H1 (cell line): ENCODE measurements at regions not wholly inside any gene's neighbourhood (a gene's known extent, or its start where the extent isn't known, plus 50 kb on each side); places are given as distances from the start of the nearest gene placed in this dataset.

ENCODE experiments used
- CBX5 ChIP-seq: fragments of 300-800, 300-1000 bp; sonication (generic); IDR thresholded peaks from 2 replicates; pipeline ENCODE4 v1.7.1; 2016; ENCODE audit warnings: antibody characterized with exemption, low read length, low read depth
- CHD1 ChIP-seq: IDR thresholded peaks from 2 replicates; pipeline ENCODE4 v1.6.1; 2012; ENCODE audit warnings: low read depth, low read length, improper control_type of control experiment
- CHD2 ChIP-seq: IDR thresholded peaks from 2 replicates; pipeline ENCODE4 v1.6.1; 2012; ENCODE audit warnings: low read length, improper control_type of control experiment
- MAFK ChIP-seq: IDR thresholded peaks from 2 replicates; pipeline ENCODE4 v1.6.1; 2012; ENCODE audit warnings: low read depth, mild to moderate bottlenecking, improper control_type of control experiment, low read length
- SP1 ChIP-seq: IDR thresholded peaks from 2 replicates; pipeline ENCODE4 v1.6.1; 2011; ENCODE audit warnings: low read depth, low read length
- TCF12 ChIP-seq: IDR thresholded peaks from 2 replicates; pipeline ENCODE4 v1.6.1; 2011; ENCODE audit warnings: low read depth, mild to moderate bottlenecking, low read length
- TF ChIP-seq, protein P1 (sequence below), 3 experiments: IDR thresholded peaks; 1 replicate in 2 of 3; 2 replicates in 1 of 3; pipeline versions ENCODE4 v1.5.1 to v1.6.1; 2011; ENCODE audit warnings: low read length in 3 of 3, mild to moderate bottlenecking in 3 of 3, inconsistent platforms in 2 of 3, low read depth in 1 of 3, moderate library complexity in 1 of 3; ENCODE audit not compliant: insufficient read depth in 1 of 3; ENCODE audit errors: control extremely low read depth in 1 of 3
- TF ChIP-seq, protein P2 (sequence below): IDR thresholded peaks from 2 replicates; pipeline ENCODE4 v1.6.1; 2011; ENCODE audit warnings: low read depth, mild to moderate bottlenecking, low read length; ENCODE audit not compliant: insufficient read depth

DNA sequence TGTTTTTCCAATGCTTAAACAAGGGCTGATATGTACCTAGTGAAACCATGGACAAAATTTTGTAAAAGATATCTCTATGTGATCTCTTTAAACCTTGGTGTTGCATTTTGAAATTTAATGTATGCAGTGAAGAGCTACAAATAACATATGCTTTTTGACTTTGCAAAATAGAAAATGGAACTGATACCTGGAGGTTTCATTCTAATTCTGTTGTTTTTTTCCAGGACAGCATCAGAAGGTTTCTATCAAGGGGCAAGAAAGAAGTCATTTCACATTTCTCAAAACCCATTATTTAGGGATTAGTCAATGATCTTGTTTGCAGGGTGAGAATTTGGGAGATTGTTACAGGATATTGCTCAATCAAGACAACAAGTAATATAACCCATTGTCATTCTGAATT, 549.3 kb downstream of the CDY2B start:
- TF ChIP-seq, protein P1, sequence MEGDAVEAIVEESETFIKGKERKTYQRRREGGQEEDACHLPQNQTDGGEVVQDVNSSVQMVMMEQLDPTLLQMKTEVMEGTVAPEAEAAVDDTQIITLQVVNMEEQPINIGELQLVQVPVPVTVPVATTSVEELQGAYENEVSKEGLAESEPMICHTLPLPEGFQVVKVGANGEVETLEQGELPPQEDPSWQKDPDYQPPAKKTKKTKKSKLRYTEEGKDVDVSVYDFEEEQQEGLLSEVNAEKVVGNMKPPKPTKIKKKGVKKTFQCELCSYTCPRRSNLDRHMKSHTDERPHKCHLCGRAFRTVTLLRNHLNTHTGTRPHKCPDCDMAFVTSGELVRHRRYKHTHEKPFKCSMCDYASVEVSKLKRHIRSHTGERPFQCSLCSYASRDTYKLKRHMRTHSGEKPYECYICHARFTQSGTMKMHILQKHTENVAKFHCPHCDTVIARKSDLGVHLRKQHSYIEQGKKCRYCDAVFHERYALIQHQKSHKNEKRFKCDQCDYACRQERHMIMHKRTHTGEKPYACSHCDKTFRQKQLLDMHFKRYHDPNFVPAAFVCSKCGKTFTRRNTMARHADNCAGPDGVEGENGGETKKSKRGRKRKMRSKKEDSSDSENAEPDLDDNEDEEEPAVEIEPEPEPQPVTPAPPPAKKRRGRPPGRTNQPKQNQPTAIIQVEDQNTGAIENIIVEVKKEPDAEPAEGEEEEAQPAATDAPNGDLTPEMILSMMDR (IDR thresholded peaks at IDR 0.05; ENCODE audit: control extremely low read depth in 1 of 3, insufficient read depth in 1 of 3, low read depth in 1 of 3, low read length in 3 of 3) = no peak
- TF ChIP-seq CHD1 (no peak), MAFK (no peak), SP1 (no peak), CHD2 (no peak), CBX5 (no peak), TCF12 (no peak)
- TF ChIP-seq, protein P2, sequence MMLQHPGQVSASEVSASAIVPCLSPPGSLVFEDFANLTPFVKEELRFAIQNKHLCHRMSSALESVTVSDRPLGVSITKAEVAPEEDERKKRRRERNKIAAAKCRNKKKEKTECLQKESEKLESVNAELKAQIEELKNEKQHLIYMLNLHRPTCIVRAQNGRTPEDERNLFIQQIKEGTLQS = no peak
